GM18909 (cell line): ENCODE measurements at regions not wholly inside any gene's neighbourhood (a gene's known extent, or its start where the extent isn't known, plus 50 kb on each side); places are given as distances from the start of the nearest gene placed in this dataset.

Source experiments
- ATAC-seq: cut with Tn5 transposase; IDR thresholded peaks from one replicate; pipeline ENCODE4 v1.9.1; 2021; ENCODE audit warnings: mild to moderate bottlenecking; ENCODE audit not compliant: unreplicated experiment, poor library complexity

DNA sequence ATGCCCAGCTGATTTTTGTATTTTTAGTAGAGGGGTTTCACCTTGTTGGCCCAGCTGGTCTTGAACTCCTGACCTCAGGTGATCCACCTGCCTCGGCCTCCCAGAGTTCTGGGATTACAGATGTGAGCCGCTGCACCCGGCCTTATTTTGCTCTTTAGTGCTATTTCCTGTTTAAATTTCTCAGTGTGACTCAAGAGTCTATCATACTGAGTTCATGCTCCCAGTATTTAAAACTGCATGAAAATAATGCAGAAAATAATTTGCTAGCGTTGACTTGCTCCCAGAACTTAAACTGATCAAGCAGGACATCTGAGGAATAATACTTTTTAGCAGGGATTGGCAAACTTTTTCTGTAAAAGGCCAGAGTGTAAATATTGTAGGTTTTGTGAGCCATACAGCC, 86.4 kb upstream of the C1orf21 start:
- no peak for ATAC-seq

DNA sequence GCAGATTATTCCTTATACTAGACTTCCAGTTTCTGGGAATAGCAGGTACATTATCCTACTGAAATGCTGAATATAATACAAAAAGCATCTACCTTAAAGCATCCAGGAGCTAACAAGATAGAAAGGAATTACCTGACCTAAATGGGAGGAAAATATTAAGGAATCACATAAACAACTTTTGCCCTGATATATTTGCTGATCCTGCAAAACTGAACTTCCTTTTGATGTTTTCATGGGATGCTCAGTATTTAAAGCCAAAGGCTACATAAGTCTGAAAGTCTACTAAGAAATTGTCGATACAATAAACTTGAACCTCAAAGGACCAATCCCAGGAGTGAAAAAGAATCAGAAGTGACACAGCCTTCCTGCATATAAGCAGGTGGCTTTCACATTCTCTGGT, 85.6 kb upstream of the C1orf21 start:
- ATAC-seq: no peak

GRCh38 chr1:184302346-184302745, 84.5 kb upstream of the C1orf21 start:
- no peak for ATAC-seq

- ATAC-seq: no peak
These were observed 76.5 kb upstream of the C1orf21 start for GRCh38 chr1:184310157-184310819.

- ATAC-seq: no peak
These were observed 75.2 kb upstream of the C1orf21 start for GRCh38 chr1:184311580-184311979.

- ATAC-seq: no peak
These were observed 71.6 kb upstream of the C1orf21 start for GRCh38 chr1:184315254-184315653.

DNA sequence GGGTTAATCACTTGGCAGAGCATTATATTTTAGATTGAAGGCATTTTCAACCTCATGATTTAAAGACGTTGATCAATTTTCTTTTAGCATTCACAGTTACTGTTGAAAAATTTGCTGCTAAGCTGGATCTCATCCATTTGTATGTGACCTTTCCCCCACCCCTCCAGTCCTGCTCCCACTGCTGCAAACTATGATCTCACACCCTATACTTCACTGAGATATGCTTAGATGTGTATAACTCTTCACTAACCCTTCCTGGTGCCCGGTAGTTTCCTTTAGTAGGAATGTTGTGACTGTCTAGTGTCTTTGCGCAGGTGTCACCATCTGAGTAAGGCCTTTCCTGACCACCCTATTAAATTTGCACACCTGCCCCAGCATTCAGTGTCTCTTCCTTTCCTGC, 67.0 kb upstream of the C1orf21 start:
- ATAC-seq: no peak

DNA sequence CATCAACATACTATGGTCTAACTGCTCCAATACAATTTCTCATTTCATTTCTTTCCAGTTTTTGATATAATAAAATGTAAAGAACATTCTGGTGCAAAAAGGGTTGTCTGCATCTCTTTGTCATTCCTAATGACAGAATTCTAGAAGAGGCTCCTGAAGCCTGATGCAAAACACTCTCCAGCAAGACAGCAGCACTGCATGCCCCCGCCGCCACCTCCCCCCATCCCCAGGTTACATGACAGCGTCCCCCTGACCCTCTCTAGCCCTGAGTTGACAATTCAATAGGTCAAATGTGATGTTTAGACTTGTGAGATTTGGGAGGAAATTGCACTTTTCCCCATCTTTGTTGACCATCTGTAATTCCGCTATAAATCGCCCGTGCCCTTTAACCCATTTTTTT, 64.6 kb upstream of the C1orf21 start:
- no peak for ATAC-seq

DNA sequence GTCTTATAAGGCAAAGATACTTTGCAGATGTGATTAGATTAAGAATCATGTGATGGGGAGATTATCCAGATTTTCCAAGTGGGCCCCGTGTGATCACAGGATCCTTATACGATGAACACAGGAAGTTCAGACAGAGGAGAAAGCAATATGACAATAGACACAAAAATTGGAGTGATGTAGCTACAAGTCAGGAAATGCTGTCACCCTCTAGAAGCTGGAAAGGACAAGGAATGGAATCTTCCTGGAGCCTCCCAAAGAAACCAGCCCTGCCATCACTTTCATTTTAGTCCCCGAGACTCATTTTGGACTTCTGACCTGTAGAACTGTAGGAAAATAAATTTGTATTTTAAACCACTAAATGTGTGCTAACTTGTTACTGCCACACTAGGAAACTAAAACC, 61.9 kb upstream of the C1orf21 start:
- ATAC-seq: no peak

- no peak for ATAC-seq
These were observed 60.6 kb upstream of the C1orf21 start for GRCh38 chr1:184326278-184326677.

GRCh38 chr1:184329245-184329953, 57.4 kb upstream of the C1orf21 start:
- no peak for ATAC-seq

DNA sequence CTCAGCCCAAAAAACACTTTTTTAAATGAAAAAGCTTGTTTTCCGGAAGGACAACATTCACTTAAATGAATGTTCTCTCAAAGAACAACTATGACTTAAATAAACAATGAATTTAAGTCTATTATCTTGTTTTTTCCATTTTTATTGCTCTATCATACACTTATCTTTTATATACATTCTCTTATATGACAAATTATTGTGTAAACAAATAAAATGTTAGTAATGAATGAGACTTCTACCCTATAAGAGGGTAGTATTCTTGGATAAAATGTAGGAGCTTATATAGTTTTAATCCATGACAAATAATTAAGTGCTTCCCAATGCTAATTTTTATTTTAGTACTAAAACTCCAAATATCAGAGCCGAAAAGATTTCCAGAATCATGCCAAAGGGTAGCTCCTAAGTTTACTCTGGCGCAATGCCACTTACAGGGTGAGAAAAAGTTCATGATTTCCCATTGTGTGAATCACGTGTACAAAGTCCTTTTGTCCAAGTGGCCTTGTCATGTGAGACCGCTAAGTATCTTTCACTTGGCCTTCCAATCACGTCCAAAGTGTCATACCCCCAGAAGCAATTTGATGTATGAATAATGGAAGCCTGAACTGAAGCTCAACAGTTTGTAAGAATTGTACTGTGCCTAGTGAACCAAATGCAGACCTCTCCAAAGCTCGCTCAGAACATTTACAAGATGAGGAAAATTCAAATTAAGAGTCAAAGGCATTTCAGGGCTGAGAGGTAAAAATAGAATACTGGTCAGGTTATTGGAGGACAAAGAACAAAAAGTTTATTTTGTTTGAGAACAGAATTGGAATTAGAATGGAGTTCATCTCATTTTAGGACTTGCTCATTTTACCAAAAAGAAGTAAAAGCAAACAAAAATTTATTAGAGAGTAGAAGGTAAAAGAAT, 56.6 kb upstream of the C1orf21 start:
- ATAC-seq: no peak

GRCh38 chr1:184330875-184331274, 56.0 kb upstream of the C1orf21 start:
- ATAC-seq: no peak
